ENCODE measurements at regions not wholly inside any gene's neighbourhood (a gene's known extent, or its start where the extent isn't known, plus 50 kb on each side); places are given as distances from the start of the nearest gene placed in this dataset.

DNA sequence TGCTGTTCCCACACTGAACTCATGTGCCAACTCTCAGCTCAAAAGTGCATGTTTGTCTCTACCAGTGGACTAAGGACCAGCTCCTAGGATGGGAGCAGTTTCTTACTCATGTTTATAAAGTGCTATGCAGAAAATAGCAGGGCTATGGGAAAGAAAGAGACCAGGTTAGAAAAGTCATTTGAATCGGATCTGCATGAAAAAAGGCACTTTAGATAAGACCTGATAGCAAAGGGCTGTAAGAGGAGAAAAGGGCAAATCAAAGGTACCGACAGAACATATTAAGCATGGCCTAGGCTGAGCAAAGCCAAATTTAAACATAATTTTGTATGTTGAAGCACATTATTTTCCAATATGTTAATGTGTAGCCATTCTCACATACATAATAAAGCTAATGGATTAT, 362.3 kb upstream of the ZFP42 start:
- Histone ChIP-seq H3K4me2 (ENCODE audit: insufficient read depth, insufficient read length, low read length) (no peak overlapping the region), H3K23ac (ENCODE audit: insufficient read length, low read depth, low read length) (no peak overlapping the region), H2BK20ac (ENCODE audit: low read depth, low read length, poor library complexity, severe bottlenecking) (no peak overlapping the region), H4K91ac (ENCODE audit: insufficient read length, low read depth, low read length) (no peak overlapping the region), H2BK5ac (ENCODE audit: insufficient read length, low read length) (no peak overlapping the region), H3K79me2 (ENCODE audit: insufficient read depth, low read length) (no peaks in the 10 kb centered on the region), H3K79me1 (ENCODE audit: insufficient read depth, low read depth, low read length, poor library complexity, severe bottlenecking) (no peaks in the 10 kb centered on the region), H3T11ph (ENCODE audit: low read length) (no peak overlapping the region), H2BK12ac (ENCODE audit: insufficient read length, low read depth, low read length) (no peak overlapping the region), H3K4ac (ENCODE audit: low read depth, low read length) (no peak overlapping the region), H2AFZ (ENCODE audit: low read length) (no peak overlapping the region), H4K20me1 (ENCODE audit: control insufficient read depth, insufficient read depth, insufficient read length) (no peaks in the 10 kb centered on the region), H3K18ac (ENCODE audit: insufficient read length, low read depth, low read length) (no peak overlapping the region), H2AK5ac (ENCODE audit: insufficient read length, low read length) (no peak overlapping the region), H3K9me3 (ENCODE audit: control insufficient read depth, low read depth, low read length) (no peaks in the 10 kb centered on the region), H3K14ac (ENCODE audit: insufficient read depth, low read length) (no peak overlapping the region), H2BK120ac (ENCODE audit: low read depth, low read length, poor library complexity, severe bottlenecking) (no peak overlapping the region), H3K27me3 (ENCODE audit: insufficient read depth, low read length) (no peaks in the 10 kb centered on the region), H3K56ac (ENCODE audit: insufficient read length, low read depth, low read length) (no peak overlapping the region), H4K8ac (replicated peaks; ENCODE audit: insufficient read length, low read depth, low read length) (no peak overlapping the region), H3K9ac (ENCODE audit: extremely low read depth, insufficient read length, low read length) (no peak overlapping the region), H3K4me1 (ENCODE audit: insufficient read depth, low read length) (peaks cover 3% of the 10 kb centered on the region), H2BK15ac (ENCODE audit: low read depth, low read length) (no peak overlapping the region), H4K5ac (ENCODE audit: insufficient read length, low read depth, low read length) (no peak overlapping the region), H3K27ac (ENCODE audit: insufficient read length, low read depth, low read length) (no peak overlapping the region), H3K23me2 (ENCODE audit: insufficient read length, low read depth, low read length, poor library complexity, severe bottlenecking) (no peaks in the 10 kb centered on the region)
- H3K9me3 Mint-ChIP-seq: peaks cover 0 to 3% of the 10 kb centered on the region in 2 experiments; a peak in 2 of 5 replicates
- no peaks in the 10 kb centered on the region; a peak in 1 of 7 replicates for H3K36me3 Mint-ChIP-seq (ENCODE audit: insufficient read depth in 1 of 3, low read depth in 3 of 3)
- H3K4me3 Mint-ChIP-seq: no peak overlapping the region
- peaks cover 16 to 17% of the 10 kb centered on the region in 2 experiments for H3K4me1 Mint-ChIP-seq
- WGBS (ENCODE audit: extremely low coverage, insufficient read length, low lambda C conversion rate): no CpG with 5 or more reads among the region's 2 CpGs
- no peaks in the 10 kb centered on the region; the same call in 1 of the 2 replicates for H3K27me3 Mint-ChIP-seq (ENCODE audit: low read depth)
- DNase-seq: no peak
- no peak for TF ChIP-seq CTCF (conservative IDR thresholded peaks at IDR 0.05)
- peak overlapping the region in 1 of 3 experiments; percentile 1; a peak in 1 of 7 replicates for H3K27ac Mint-ChIP-seq
